ENCODE measurements at regions not wholly inside any gene's neighbourhood (a gene's known extent, or its start where the extent isn't known, plus 50 kb on each side); places are given as distances from the start of the nearest gene placed in this dataset.
"Not testable (repeated sequence)": the region's sequence is repeated elsewhere in the genome, so short reads cannot be mapped to it uniquely, and the experiment has no call there.

DNA sequence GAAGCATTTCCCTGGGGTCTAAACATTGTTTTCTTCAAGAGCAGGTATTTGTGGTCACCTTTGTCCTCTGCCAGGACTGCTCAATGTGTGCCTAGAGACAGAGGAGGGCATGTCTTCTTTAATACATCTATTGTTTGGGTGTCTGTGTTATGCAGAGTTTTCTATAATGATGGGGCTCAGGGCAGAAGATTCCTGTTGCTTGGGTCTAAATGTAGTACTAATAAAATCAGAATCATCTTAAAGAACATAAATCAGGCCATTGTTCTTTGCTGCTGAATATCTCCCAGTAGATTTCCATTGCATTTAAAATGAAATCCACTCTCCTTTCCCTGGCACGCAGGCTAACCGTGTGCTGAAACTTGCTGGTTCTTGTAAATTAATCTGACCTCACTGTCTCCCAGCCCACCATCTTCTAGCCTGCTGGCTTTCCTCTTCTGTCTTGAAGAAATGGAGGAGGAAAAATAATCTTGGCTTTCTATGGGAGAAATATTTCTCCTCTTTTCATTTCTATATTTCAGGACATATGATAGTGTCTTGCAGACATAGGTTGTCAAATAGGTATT is 1396.8 kb downstream of the GATA3 start:
- no peak overlapping the region for H3K9ac ChIP-seq (ENCODE audit: control insufficient read depth, extremely low read depth, insufficient read depth, low read length)
- H3K4me3 ChIP-seq (ENCODE audit: control insufficient read depth in 2 of 3, extremely low read depth in 1 of 3, insufficient read depth in 2 of 3, low read depth in 1 of 3, low read length in 3 of 3) = no peak overlapping the region
- H2AFZ ChIP-seq (ENCODE audit: control insufficient read depth, low read length) = no peak overlapping the region
- H3K9me1 ChIP-seq (ENCODE audit: control insufficient read depth, extremely low read depth, insufficient read depth, low read length) = no peaks in the 10 kb centered on the region
- H3K9me3 ChIP-seq (ENCODE audit: control insufficient read depth, low read depth, low read length) = no peaks in the 10 kb centered on the region
- TF ChIP-seq EZH2 (IDR thresholded peaks at IDR 0.05; ENCODE audit: low read length) = no peak
- TF ChIP-seq, protein P1, sequence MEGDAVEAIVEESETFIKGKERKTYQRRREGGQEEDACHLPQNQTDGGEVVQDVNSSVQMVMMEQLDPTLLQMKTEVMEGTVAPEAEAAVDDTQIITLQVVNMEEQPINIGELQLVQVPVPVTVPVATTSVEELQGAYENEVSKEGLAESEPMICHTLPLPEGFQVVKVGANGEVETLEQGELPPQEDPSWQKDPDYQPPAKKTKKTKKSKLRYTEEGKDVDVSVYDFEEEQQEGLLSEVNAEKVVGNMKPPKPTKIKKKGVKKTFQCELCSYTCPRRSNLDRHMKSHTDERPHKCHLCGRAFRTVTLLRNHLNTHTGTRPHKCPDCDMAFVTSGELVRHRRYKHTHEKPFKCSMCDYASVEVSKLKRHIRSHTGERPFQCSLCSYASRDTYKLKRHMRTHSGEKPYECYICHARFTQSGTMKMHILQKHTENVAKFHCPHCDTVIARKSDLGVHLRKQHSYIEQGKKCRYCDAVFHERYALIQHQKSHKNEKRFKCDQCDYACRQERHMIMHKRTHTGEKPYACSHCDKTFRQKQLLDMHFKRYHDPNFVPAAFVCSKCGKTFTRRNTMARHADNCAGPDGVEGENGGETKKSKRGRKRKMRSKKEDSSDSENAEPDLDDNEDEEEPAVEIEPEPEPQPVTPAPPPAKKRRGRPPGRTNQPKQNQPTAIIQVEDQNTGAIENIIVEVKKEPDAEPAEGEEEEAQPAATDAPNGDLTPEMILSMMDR (optimal IDR thresholded peaks at IDR 0.05 in 1 of 3, IDR thresholded peaks at IDR 0.05 in 1 of 3, conservative IDR thresholded peaks at IDR 0.05 in 1 of 3; ENCODE audit: extremely low read depth in 1 of 3, insufficient read depth in 2 of 3, low read length in 3 of 3) = no peak
- FAIRE-seq (no peak), DNase-seq (ENCODE audit: low read depth, low spot score) (no peak)
- H3K4me2 ChIP-seq (ENCODE audit: control insufficient read depth, extremely low read depth, insufficient read depth, low read depth, low read length) = no peak overlapping the region
- H3K36me3 ChIP-seq (ENCODE audit: control insufficient read depth in 2 of 2, extremely low read depth in 1 of 2, insufficient read depth in 2 of 2, low read length in 2 of 2) = no peaks in the 10 kb centered on the region
- no peaks in the 10 kb centered on the region for H3K4me1 ChIP-seq (ENCODE audit: control insufficient read depth, extremely low read depth, insufficient read depth, low read length)
- no peak overlapping the region for H3K27ac ChIP-seq (ENCODE audit: control insufficient read depth, insufficient read depth, low read length)
- H3K79me2 ChIP-seq (ENCODE audit: control insufficient read depth, insufficient read depth, low read length) = no peaks in the 10 kb centered on the region
- dilution Hi-C loops (cut with MboI; ENCODE audit: extremely low pct_ligation_motif_present, low sequenced_read_pairs) = no loop called here
- no peaks in the 10 kb centered on the region for H3K27me3 ChIP-seq (ENCODE audit: control insufficient read depth, extremely low read depth, insufficient read depth, low read length)
- H4K20me1 ChIP-seq (ENCODE audit: control insufficient read depth, extremely low read depth, insufficient read depth, low read length) = no peaks in the 10 kb centered on the region

DNA sequence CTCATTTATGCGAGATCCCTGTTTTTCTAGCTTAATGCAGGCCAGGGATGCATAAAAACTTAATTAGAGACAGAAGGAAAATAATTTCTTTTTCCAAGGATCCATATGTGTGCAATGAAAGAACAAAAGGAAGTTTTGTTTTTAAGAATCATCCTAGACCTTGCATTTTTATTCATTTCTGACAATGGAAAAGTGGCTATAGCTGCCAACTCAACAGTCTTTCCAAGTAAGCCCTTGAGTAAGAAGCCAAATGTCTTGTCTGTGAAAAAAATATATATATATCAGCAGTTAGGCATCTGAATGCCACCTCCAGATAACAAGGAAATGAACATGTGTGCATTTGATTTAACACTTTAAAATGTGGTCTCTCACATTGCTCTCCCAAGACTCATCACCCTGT is 1397.6 kb downstream of the GATA3 start:
- Histone ChIP-seq H3K4me1 (ENCODE audit: control insufficient read depth, extremely low read depth, insufficient read depth, low read length) (no peaks in the 10 kb centered on the region), H3K9me1 (ENCODE audit: control insufficient read depth, extremely low read depth, insufficient read depth, low read length) (no peaks in the 10 kb centered on the region), H2AFZ (ENCODE audit: control insufficient read depth, low read length) (no peak overlapping the region), H3K9ac (ENCODE audit: control insufficient read depth, extremely low read depth, insufficient read depth, low read length) (no peak overlapping the region), H3K36me3 (ENCODE audit: control insufficient read depth in 2 of 2, extremely low read depth in 1 of 2, insufficient read depth in 2 of 2, low read length in 2 of 2) (no peaks in the 10 kb centered on the region), H3K4me2 (ENCODE audit: control insufficient read depth, extremely low read depth, insufficient read depth, low read depth, low read length) (no peak overlapping the region), H4K20me1 (ENCODE audit: control insufficient read depth, extremely low read depth, insufficient read depth, low read length) (no peaks in the 10 kb centered on the region), H3K4me3 (ENCODE audit: control insufficient read depth in 2 of 3, extremely low read depth in 1 of 3, insufficient read depth in 2 of 3, low read depth in 1 of 3, low read length in 3 of 3) (no peak overlapping the region), H3K9me3 (ENCODE audit: control insufficient read depth, low read depth, low read length) (no peaks in the 10 kb centered on the region), H3K79me2 (ENCODE audit: control insufficient read depth, insufficient read depth, low read length) (no peaks in the 10 kb centered on the region), H3K27ac (ENCODE audit: control insufficient read depth, insufficient read depth, low read length) (no peak overlapping the region), H3K27me3 (ENCODE audit: control insufficient read depth, extremely low read depth, insufficient read depth, low read length) (no peaks in the 10 kb centered on the region)
- dilution Hi-C loops (cut with MboI; ENCODE audit: extremely low pct_ligation_motif_present, low sequenced_read_pairs) = no loop called here
- no peak for TF ChIP-seq EZH2 (IDR thresholded peaks at IDR 0.05; ENCODE audit: low read length)
- TF ChIP-seq, protein P1 (optimal IDR thresholded peaks at IDR 0.05 in 1 of 3, IDR thresholded peaks at IDR 0.05 in 1 of 3, conservative IDR thresholded peaks at IDR 0.05 in 1 of 3; ENCODE audit: extremely low read depth in 1 of 3, insufficient read depth in 2 of 3, low read length in 3 of 3) = no peak
- DNase-seq (ENCODE audit: low read depth, low spot score) (no peak), FAIRE-seq (no peak)

DNA sequence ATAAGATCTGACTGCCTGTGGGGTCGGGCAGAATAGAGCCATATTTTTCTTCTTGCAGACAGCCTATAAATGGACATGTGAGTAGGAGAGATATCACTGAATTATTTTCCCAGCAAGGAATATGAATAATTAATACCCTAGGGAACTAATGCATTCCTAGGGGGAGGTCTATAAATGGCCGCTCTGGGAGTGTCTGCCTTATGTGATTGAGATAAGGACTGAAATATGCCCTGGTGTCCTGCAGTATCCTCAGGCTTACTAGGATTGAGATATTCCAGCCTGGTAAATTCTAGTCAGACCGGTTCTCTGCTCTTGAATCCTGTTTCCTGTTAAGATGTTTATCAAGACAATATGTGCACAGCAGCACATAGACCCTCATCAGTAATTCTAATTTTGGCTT is 1399.4 kb downstream of the GATA3 start:
- not testable (repeated sequence) for DNase-seq (ENCODE audit: low read depth, low spot score); FAIRE-seq

More for the DNA sequence above, 1399.4 kb downstream of the GATA3 start:
- H2AFZ ChIP-seq (ENCODE audit: control insufficient read depth, low read length); H3K4me3 ChIP-seq (ENCODE audit: control insufficient read depth in 2 of 3, extremely low read depth in 1 of 3, insufficient read depth in 2 of 3, low read depth in 1 of 3, low read length in 3 of 3); H3K27ac ChIP-seq (ENCODE audit: control insufficient read depth, insufficient read depth, low read length); H3K4me2 ChIP-seq (ENCODE audit: control insufficient read depth, extremely low read depth, insufficient read depth, low read depth, low read length); H4K20me1 ChIP-seq (ENCODE audit: control insufficient read depth, extremely low read depth, insufficient read depth, low read length); dilution Hi-C loops (cut with MboI; ENCODE audit: extremely low pct_ligation_motif_present, low sequenced_read_pairs); H3K27me3 ChIP-seq (ENCODE audit: control insufficient read depth, extremely low read depth, insufficient read depth, low read length); H3K4me1 ChIP-seq (ENCODE audit: control insufficient read depth, extremely low read depth, insufficient read depth, low read length); H3K79me2 ChIP-seq (ENCODE audit: control insufficient read depth, insufficient read depth, low read length); H3K36me3 ChIP-seq (ENCODE audit: control insufficient read depth in 2 of 2, extremely low read depth in 1 of 2, insufficient read depth in 2 of 2, low read length in 2 of 2); H3K9ac ChIP-seq (ENCODE audit: control insufficient read depth, extremely low read depth, insufficient read depth, low read length); H3K9me1 ChIP-seq (ENCODE audit: control insufficient read depth, extremely low read depth, insufficient read depth, low read length); H3K9me3 ChIP-seq (ENCODE audit: control insufficient read depth, low read depth, low read length): not testable (repeated sequence)
